GM20000 (cell line): ENCODE measurements at regions not wholly inside any gene's neighbourhood (a gene's known extent, or its start where the extent isn't known, plus 50 kb on each side); places are given as distances from the start of the nearest gene placed in this dataset.

Experiments used
- DNase-seq: peaks from one replicate; pipeline ENCODE4 v3.0.0; 2012; ENCODE audit warnings: low spot score
- CTCF ChIP-seq: IDR thresholded peaks from 2 replicates; pipeline ENCODE4 v1.5.1; 2012; ENCODE audit warnings: mild to moderate bottlenecking, control low read depth; ENCODE audit errors: extremely low read depth, missing control alignments

GRCh38 chr3:181791056-181791955 lies 79.6 kb downstream of the SOX2 start:
- DNase-seq: no peak
- no peak for TF ChIP-seq CTCF

DNA sequence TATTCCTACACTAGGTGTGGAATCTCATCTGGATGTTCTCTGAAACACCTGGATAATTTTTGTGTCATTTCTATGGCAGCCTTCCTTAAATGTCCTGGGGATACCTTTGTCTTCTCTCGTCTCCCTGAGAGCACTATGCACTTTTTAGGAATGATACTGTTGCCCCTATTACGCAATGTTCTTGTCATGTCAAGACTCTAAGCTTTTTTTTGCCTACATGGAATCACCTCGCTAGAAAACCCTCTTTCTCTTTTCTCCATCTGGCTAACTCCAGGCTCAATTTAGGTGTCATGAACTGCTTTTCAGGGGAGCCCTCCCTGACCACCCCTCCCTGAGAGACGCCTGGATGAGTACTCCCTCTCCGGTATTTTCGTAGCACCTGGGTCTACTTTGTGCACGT lies 81.3 kb downstream of the SOX2 start:
- DNase-seq: no peak
- TF ChIP-seq CTCF: no peak

DNA sequence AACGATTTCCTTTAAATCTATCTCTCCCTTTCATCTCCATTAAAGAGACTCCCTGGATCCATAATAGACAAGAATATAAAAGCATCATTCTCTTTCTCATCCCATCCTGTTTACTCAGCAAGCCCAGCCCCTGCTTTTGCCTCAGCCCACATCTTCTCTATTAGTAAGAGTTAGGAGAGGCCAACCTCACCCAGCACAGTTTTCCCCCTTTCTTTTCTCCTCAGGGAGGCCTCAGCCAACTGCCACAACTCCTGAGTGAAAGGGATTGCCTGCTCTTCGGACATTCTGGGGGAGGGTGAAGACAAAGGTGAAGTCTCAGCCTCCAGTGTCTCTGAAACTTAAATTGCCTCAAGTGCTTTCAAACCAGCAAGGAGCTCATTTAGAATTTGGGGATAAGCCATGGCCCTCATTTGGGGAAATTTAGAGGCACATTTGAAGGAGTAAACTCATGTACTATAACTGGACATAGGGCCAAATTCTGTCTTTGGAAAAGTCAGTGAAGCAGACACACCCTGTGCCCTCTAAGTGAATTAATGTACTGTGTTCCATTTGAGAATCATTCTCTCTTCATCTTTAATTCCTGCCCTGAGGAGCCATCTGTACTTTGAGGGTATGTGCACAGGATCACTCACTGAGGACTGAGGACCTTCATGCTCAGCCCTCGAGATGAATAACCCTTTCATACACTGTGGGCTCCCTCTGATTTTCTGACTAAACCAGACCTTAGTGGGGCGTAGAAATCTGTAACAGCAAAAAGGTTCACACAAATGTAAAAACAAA lies 82.5 kb downstream of the SOX2 start:
- no peak for TF ChIP-seq CTCF
- no peak for DNase-seq

- TF ChIP-seq CTCF: no peak
- DNase-seq: no peak
Observed at GRCh38 chr3:181796641-181797040, 84.9 kb downstream of the SOX2 start.

GRCh38 chr3:181797431-181797830 lies 85.7 kb downstream of the SOX2 start:
- no peak for TF ChIP-seq CTCF
- no peak for DNase-seq

GRCh38 chr3:181805703-181806102 lies 94.0 kb downstream of the SOX2 start:
- DNase-seq: no peak

More at GRCh38 chr3:181805703-181806102, 94.0 kb downstream of the SOX2 start:
- no peak for TF ChIP-seq CTCF
